ENCODE measurements at regions not wholly inside any gene's neighbourhood (a gene's known extent, or its start where the extent isn't known, plus 50 kb on each side); places are given as distances from the start of the nearest gene placed in this dataset.

DNA sequence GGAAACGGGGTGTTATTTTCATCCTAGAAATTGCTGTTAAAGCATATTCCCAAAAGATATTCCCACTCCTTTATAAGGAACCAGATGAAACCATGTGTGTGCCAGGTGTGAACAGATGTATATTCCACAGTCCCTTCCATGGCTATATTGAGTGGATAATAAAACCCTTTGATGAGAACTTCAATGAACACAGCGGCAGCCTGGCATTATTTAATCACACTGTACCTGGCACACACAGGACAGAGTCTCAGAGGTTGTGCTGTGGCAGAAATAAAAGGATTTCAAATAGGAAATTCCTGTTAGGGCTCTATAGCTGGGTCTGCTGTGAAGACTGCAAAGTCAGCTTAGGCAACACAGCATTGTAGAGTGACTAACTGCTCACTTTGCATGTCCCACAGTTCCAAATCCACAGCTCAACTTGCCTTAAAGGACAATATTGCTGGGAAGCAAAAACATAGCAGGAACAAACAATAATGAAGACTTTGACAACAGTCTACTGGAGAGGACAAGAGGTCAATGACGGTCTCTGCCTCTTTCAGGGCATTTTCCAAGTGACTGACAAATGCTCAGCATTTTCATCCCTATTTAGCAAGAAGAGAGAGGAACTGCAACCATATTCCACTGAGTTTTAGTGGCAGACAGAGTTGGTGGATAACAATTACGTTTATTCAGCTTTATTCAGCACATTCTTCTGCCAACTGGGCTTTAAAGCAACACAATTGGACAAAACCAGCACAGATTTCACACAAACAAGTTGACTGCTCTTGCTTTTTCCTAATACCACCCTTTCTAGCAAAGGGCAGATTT lies 255.7 kb upstream of the RGMB start:
- TF ChIP-seq, protein P1, sequence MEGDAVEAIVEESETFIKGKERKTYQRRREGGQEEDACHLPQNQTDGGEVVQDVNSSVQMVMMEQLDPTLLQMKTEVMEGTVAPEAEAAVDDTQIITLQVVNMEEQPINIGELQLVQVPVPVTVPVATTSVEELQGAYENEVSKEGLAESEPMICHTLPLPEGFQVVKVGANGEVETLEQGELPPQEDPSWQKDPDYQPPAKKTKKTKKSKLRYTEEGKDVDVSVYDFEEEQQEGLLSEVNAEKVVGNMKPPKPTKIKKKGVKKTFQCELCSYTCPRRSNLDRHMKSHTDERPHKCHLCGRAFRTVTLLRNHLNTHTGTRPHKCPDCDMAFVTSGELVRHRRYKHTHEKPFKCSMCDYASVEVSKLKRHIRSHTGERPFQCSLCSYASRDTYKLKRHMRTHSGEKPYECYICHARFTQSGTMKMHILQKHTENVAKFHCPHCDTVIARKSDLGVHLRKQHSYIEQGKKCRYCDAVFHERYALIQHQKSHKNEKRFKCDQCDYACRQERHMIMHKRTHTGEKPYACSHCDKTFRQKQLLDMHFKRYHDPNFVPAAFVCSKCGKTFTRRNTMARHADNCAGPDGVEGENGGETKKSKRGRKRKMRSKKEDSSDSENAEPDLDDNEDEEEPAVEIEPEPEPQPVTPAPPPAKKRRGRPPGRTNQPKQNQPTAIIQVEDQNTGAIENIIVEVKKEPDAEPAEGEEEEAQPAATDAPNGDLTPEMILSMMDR (IDR thresholded peaks at IDR 0.05) = no peak
- no peak for TF ChIP-seq POLR2A (IDR thresholded peaks at IDR 0.05)

Measured in uterus (tissue), 2 donors.